Upper lobe of right lung (tissue), 1 donor: ENCODE measurements at regions not wholly inside any gene's neighbourhood (a gene's known extent, or its start where the extent isn't known, plus 50 kb on each side); places are given as distances from the start of the nearest gene placed in this dataset.

Source experiments
- ATAC-seq: fragments of 200-7000 bp; cut with Tn5 transposase; one replicate; pipeline ENCODE4 v1.9.1; 2020; ENCODE audit warnings: mild to moderate bottlenecking, moderate library complexity
- DNase-seq: peaks from one replicate; pipeline ENCODE4 v3.0.0-alpha.2; 2020
- H3K27ac ChIP-seq: fragments of 200-600 bp; one replicate; pipeline ENCODE4 v1.8.0; 2022
- H3K27me3 ChIP-seq: fragments of 200-600 bp; one replicate; pipeline ENCODE4 v1.8.0; 2022; ENCODE audit warnings: mild to moderate bottlenecking
- H3K36me3 ChIP-seq: fragments of 200-600 bp; one replicate; pipeline ENCODE4 v1.8.0; 2022
- H3K4me1 ChIP-seq: fragments of 200-600 bp; one replicate; pipeline ENCODE4 v1.8.0; 2022
- H3K4me3 ChIP-seq: fragments of 200-600 bp; one replicate; pipeline ENCODE4 v1.8.0; 2022; ENCODE audit warnings: mild to moderate bottlenecking
- H3K9me3 ChIP-seq: fragments of 200-600 bp; one replicate; pipeline ENCODE4 v1.8.0; 2022
- intact Hi-C: fragments of 100-400 bp; cut with DNase I; formaldehyde crosslinking; loops from one replicate; pipeline ENCODE4 v1.11.0; 2022
- TF ChIP-seq, protein P1 (sequence below): fragments of 200-600 bp; IDR thresholded peaks from one replicate; pipeline ENCODE4 v1.8.0; 2022; ENCODE audit warnings: antibody characterized with exemption
- donor health status: DM: no; HTN: yes; CAD: no; lungs with severe emphysema.

DNA sequence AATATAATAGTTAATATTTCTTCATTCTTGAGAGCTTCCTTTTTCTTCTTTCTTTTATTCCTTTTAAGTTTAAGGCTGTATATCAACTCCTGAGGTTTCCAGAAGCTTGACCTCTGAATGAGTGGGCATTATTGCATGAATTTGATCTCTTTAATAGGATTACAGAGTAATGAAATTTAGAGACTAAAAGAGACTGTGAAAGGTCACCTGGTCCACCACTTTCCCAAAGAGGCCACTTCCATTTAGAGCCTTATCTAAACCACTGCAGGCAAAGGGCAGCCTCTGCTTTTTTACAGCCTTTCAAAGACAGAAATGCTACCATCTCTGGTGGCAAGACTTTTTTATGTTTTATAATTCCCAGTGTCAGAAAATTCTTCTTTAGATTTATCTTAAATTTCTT lies 215.3 kb upstream of the HS3ST5 start:
- no peaks in the 10 kb centered on the region for H3K27me3 ChIP-seq
- no peak for DNase-seq
- intact Hi-C loops = no loop called here
- H3K27ac ChIP-seq = no peak overlapping the region
- no peaks in the 10 kb centered on the region for H3K36me3 ChIP-seq
- ATAC-seq = no peak
- H3K4me3 ChIP-seq = no peak overlapping the region
- H3K4me1 ChIP-seq = no peaks in the 10 kb centered on the region
- no peaks in the 10 kb centered on the region for H3K9me3 ChIP-seq
- TF ChIP-seq, protein P1, sequence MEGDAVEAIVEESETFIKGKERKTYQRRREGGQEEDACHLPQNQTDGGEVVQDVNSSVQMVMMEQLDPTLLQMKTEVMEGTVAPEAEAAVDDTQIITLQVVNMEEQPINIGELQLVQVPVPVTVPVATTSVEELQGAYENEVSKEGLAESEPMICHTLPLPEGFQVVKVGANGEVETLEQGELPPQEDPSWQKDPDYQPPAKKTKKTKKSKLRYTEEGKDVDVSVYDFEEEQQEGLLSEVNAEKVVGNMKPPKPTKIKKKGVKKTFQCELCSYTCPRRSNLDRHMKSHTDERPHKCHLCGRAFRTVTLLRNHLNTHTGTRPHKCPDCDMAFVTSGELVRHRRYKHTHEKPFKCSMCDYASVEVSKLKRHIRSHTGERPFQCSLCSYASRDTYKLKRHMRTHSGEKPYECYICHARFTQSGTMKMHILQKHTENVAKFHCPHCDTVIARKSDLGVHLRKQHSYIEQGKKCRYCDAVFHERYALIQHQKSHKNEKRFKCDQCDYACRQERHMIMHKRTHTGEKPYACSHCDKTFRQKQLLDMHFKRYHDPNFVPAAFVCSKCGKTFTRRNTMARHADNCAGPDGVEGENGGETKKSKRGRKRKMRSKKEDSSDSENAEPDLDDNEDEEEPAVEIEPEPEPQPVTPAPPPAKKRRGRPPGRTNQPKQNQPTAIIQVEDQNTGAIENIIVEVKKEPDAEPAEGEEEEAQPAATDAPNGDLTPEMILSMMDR = no peak

DNA sequence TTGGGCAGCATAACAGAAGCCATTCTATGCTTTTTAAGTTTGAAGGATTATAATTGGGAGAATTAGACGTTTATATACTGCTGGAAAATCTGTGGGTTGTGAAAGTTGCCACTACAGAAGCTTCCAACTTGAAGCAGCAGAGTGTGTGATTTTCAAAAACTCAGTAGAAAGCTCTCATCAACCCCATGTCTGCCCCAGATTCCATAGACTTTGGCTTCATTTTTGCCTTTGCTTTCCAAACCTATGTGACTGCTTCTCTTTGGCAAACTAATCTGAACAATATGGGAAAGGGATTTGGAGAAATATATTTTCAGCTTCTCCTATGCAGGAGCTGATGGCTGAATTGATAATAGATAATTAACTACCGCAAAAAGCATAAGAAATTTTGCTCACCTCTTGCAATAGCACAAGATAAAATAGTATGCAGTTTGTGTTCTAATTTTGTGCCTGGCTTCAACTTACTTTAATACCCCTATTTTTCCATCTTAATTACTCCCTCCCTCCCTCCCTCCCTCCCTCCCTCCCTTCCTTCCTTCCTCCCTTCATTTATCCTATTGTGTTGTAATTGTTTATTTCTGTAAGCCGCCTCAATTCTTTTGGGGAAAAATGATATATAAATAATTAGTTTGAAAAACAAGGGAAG lies 214.1 kb upstream of the HS3ST5 start:
- no peak for DNase-seq
- H3K36me3 ChIP-seq = no peaks in the 10 kb centered on the region
- H3K27ac ChIP-seq = no peak overlapping the region
- no peak overlapping the region for H3K4me3 ChIP-seq
- TF ChIP-seq, protein P1 = no peak
- intact Hi-C loops = no loop called here
- no peak for ATAC-seq
- no peaks in the 10 kb centered on the region for H3K4me1 ChIP-seq
- H3K27me3 ChIP-seq = no peaks in the 10 kb centered on the region
- H3K9me3 ChIP-seq = no peaks in the 10 kb centered on the region

GRCh38 chr6:114550316-114550715 lies 207.5 kb upstream of the HS3ST5 start:
- no peak overlapping the region for H3K27ac ChIP-seq
- H3K4me3 ChIP-seq = no peak overlapping the region
- H3K36me3 ChIP-seq = no peaks in the 10 kb centered on the region
- H3K9me3 ChIP-seq = no peaks in the 10 kb centered on the region
- H3K4me1 ChIP-seq = no peaks in the 10 kb centered on the region
- TF ChIP-seq, protein P1 = no peak
- ATAC-seq (no peak), DNase-seq (no peak)
- H3K27me3 ChIP-seq = no peaks in the 10 kb centered on the region
- intact Hi-C loops = no loop called here

GRCh38 chr6:114543696-114544095 lies 200.9 kb upstream of the HS3ST5 start:
- H3K4me1 ChIP-seq = no peaks in the 10 kb centered on the region
- no peak overlapping the region for H3K4me3 ChIP-seq
- intact Hi-C loops = no loop called here
- DNase-seq = no peak
- no peak overlapping the region for H3K27ac ChIP-seq
- H3K9me3 ChIP-seq = no peaks in the 10 kb centered on the region
- no peaks in the 10 kb centered on the region for H3K27me3 ChIP-seq
- H3K36me3 ChIP-seq = no peaks in the 10 kb centered on the region
- no peak for ATAC-seq
- TF ChIP-seq, protein P1 = no peak

DNA sequence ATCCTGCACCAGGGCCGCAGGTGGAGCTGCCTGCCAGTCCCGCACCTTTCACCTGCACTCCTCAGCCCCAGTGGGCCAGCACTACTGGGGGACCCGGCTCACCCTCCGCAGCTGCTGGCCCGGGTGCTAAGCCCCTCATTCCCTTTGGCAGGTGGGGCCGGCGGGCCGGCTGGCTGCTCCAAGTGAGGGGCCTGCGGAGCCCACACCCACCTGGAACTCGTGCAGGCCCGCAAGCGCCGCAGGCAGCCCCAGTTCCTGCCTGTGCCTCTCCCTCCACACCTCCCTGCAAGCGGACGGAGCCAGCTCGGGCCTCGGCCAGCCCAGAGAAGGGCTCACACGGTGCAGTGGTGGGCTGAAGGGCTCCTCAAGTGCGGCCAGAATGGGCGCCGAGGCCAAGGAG lies 199.0 kb upstream of the HS3ST5 start:
- Histone ChIP-seq H3K9me3 (no peaks in the 10 kb centered on the region), H3K4me1 (no peaks in the 10 kb centered on the region), H3K27me3 (no peaks in the 10 kb centered on the region), H3K4me3 (no peak overlapping the region), H3K36me3 (no peaks in the 10 kb centered on the region), H3K27ac (no peak overlapping the region)
- TF ChIP-seq, protein P1 = no peak
- peak; percentile 55 for DNase-seq
- intact Hi-C loops = no loop called here
- no peak for ATAC-seq

DNA sequence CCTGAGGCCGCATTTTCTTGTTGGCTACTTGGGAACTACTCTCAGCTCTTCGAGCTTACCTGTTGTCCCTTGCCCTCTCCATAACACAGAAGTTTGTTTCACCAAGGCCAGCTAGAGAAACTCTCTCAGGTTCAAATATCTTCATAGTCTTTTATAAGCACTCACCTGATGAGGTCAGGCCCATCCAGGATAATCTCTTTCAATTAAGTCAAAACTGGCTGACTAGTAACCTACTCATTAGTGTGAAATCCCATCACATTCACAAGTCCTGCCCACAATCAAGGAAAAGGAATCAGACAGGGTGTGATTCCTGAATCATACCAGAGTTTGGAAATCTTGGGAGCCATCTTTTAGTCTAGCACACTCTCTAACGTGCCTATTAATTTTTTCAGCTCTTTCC lies 195.2 kb upstream of the HS3ST5 start:
- Histone ChIP-seq H3K27me3 (no peaks in the 10 kb centered on the region), H3K9me3 (no peaks in the 10 kb centered on the region), H3K27ac (no peak overlapping the region), H3K4me3 (no peak overlapping the region), H3K36me3 (no peaks in the 10 kb centered on the region), H3K4me1 (no peaks in the 10 kb centered on the region)
- TF ChIP-seq, protein P1 = no peak
- intact Hi-C loops = no loop called here
- ATAC-seq (no peak), DNase-seq (no peak)
